B cell (primary cell): ENCODE measurements at regions not wholly inside any gene's neighbourhood (a gene's known extent, or its start where the extent isn't known, plus 50 kb on each side); places are given as distances from the start of the nearest gene placed in this dataset.

Experiments used
- ATAC-seq: fragments of 200-7000 bp; cut with Tn5 transposase; one replicate; pipeline ENCODE4 v1.10.0; 2021; ENCODE audit warnings: low read depth, mild to moderate bottlenecking, moderate number of reproducible peaks, moderate library complexity
- CTCF ChIA-PET: fragments of 350-600 bp; sonication (Branson Sonifier 250); formaldehyde crosslinking; loops from one replicate; lab custom pipeline; 2021; ENCODE audit warnings: antibody characterized with exemption, inconsistent platforms; lab: Charles Lee
- POLR2A ChIA-PET: fragments of 350-600 bp; sonication (Branson Sonifier 250); formaldehyde crosslinking; loops from one replicate; lab custom pipeline; 2021; ENCODE audit warnings: antibody characterized with exemption; lab: Charles Lee
- DNase-seq: peaks from one replicate; pipeline ENCODE4 v3.0.0; 2013
- H2AFZ ChIP-seq: 2 replicates; pipeline ENCODE4 v1.6.1; 2012; ENCODE audit warnings: mild to moderate bottlenecking, low read depth, low read length; ENCODE audit not compliant: insufficient read depth, poor library complexity, severe bottlenecking
- H3K27ac ChIP-seq, 2 donors: 1 replicate in 1 of 2; 2 replicates in 1 of 2; pipeline ENCODE4 v1.5.1; 2012 to 2013; ENCODE audit warnings: low read length in 2 of 2, mild to moderate bottlenecking in 2 of 2, moderate library complexity in 1 of 2
- H3K27me3 ChIP-seq, 4 experiments: fragments of 200-600 bp in 1 of 4; sonication (generic) in 1 of 4; replicated peaks in 1 of 4; 1 replicate in 2 of 4; 2 replicates in 2 of 4; pipeline versions ENCODE4 v1.6.1 to v1.7.0; 2013 to 2016; ENCODE audit warnings: low read length in 3 of 4, mild to moderate bottlenecking in 2 of 4, mixed read lengths in 1 of 4, moderate library complexity in 1 of 4; ENCODE audit not compliant: insufficient read depth in 4 of 4, control insufficient read depth in 3 of 4; ENCODE audit errors: control extremely low read depth in 1 of 4
- H3K36me3 ChIP-seq, 2 experiments: replicated peaks in 1 of 2; 1 replicate in 1 of 2; 2 replicates in 1 of 2; pipeline versions ENCODE4 v1.6.1 to v1.7.1; 2013; ENCODE audit warnings: low read length in 1 of 2; ENCODE audit not compliant: insufficient read depth in 2 of 2, control insufficient read depth in 1 of 2; ENCODE audit errors: control extremely low read depth in 1 of 2, extremely low read depth in 1 of 2
- H3K4me1 ChIP-seq, 2 donors: fragments of 200-600 bp in 1 of 2; sonication (generic) in 1 of 2; 1 replicate in 1 of 2; 2 replicates in 1 of 2; pipeline versions ENCODE4 v1.5.1 to v1.6.1; 2013 to 2017; ENCODE audit warnings: low read length in 2 of 2; ENCODE audit not compliant: control insufficient read depth in 2 of 2, insufficient read depth in 2 of 2
- H3K4me2 ChIP-seq: replicated peaks from 2 replicates; pipeline ENCODE3; 2012; ENCODE audit warnings: mild to moderate bottlenecking, low read depth, low read length; ENCODE audit not compliant: poor library complexity, severe bottlenecking
- H3K4me3 ChIP-seq, 5 experiments: fragments of 200-600 bp in 1 of 5; sonication (generic) in 1 of 5; 1 replicate in 3 of 5; 2 replicates in 2 of 5; pipeline versions ENCODE4 v1.5.1 to v1.7.0; 2011 to 2016; ENCODE audit warnings: low read length in 4 of 5, mild to moderate bottlenecking in 4 of 5, low read depth in 2 of 5, control low read depth in 1 of 5, moderate library complexity in 1 of 5; ENCODE audit not compliant: insufficient read depth in 1 of 5; ENCODE audit errors: control extremely low read depth in 1 of 5, extremely low read depth in 1 of 5
- H3K79me2 ChIP-seq: fragments of 200-600 bp; sonication (generic); one replicate; pipeline ENCODE4 v1.6.0; 2016; ENCODE audit warnings: low read length; ENCODE audit not compliant: control insufficient read depth, insufficient read depth
- H3K9ac ChIP-seq: fragments of 200-600 bp; sonication (generic); 2 replicates; pipeline ENCODE4 v1.6.1; 2017; ENCODE audit warnings: mild to moderate bottlenecking, low read length, moderate library complexity
- H3K9me3 ChIP-seq, 3 donors: one replicate each; pipeline versions ENCODE4 v1.6.1 to v1.7.1; 2013; ENCODE audit warnings: low read length in 2 of 3; ENCODE audit not compliant: control insufficient read depth in 2 of 3, insufficient read depth in 1 of 3; ENCODE audit errors: control extremely low read depth in 1 of 3
- H4K20me1 ChIP-seq: 2 replicates; pipeline ENCODE4 v1.6.0; 2012; ENCODE audit warnings: mild to moderate bottlenecking, low read length; ENCODE audit not compliant: insufficient read depth, control insufficient read depth, poor library complexity, severe bottlenecking
- H3K27ac Mint-ChIP-seq: one replicate; pipeline ENCODE4 v1.8.0; 2021; ENCODE audit warnings: mixed read lengths
- H3K27me3 Mint-ChIP-seq: one replicate; pipeline ENCODE4 v1.8.0; 2021; ENCODE audit warnings: mixed read lengths
- H3K4me1 Mint-ChIP-seq: one replicate; pipeline ENCODE4 v1.8.0; 2021; ENCODE audit warnings: mixed read lengths
- H3K4me3 Mint-ChIP-seq: one replicate; pipeline ENCODE4 v1.8.0; 2021; ENCODE audit warnings: mixed read lengths
- H3K9me3 Mint-ChIP-seq: one replicate; pipeline ENCODE4 v1.8.0; 2022; ENCODE audit warnings: mixed read lengths; ENCODE audit not compliant: insufficient read depth
- EZH2 ChIP-seq: IDR thresholded peaks from 2 replicates; pipeline ENCODE4 v1.6.1; 2012; ENCODE audit warnings: borderline replicate concordance, low read depth, mild to moderate bottlenecking, moderate library complexity, low read length; ENCODE audit not compliant: insufficient read depth, poor library complexity, severe bottlenecking
- whole genome bisulfite sequencing: methylation state at CpG from one replicate; pipeline ENCODE4 v1.1.5; 2013; ENCODE audit warnings: missing lambda C conversion rate; ENCODE audit not compliant: insufficient coverage; 5-methylcytosine and 5-hydroxymethylcytosine counted together
- intact Hi-C: fragments of 100-400 bp; cut with micrococcal nuclease; formaldehyde crosslinking; loops from one replicate; pipeline ENCODE4 v1.10.0; 2022
- TF ChIP-seq, protein P1 (sequence below): fragments of 200-600 bp; IDR thresholded peaks from one replicate; pipeline ENCODE4 v1.8.0; 2022; ENCODE audit warnings: antibody characterized with exemption, mild to moderate bottlenecking

DNA sequence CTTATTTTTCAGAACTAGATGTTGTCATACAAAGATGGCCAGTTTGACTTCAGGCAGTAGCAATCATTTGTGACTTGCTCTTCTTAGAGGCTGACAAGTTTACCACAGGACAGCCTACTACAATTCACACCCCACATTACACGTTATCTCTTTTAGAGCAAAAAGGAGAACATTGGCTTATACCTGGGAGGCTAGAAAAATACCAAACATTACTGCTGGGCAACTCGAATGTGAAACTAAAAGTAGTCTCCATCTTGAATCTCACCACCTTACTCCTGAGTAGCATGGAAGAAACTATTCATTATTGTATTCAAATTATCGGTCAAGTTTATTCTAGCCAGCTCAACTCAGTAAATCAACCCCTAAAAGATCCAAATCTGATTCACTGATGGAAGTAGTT, 90.7 kb upstream of the TMEM26 start:
- no peaks in the 10 kb centered on the region for H3K9me3 ChIP-seq
- no peaks in the 10 kb centered on the region for H3K27me3 ChIP-seq
- H3K4me1 Mint-ChIP-seq = no peaks in the 10 kb centered on the region
- H3K79me2 ChIP-seq = no peaks in the 10 kb centered on the region
- H3K27me3 Mint-ChIP-seq = peaks cover 18% of the 10 kb centered on the region
- no peak overlapping the region for H2AFZ ChIP-seq
- H3K27ac ChIP-seq = no peak overlapping the region
- H3K4me1 ChIP-seq = no peaks in the 10 kb centered on the region
- POLR2A ChIA-PET = no interaction called here
- H3K9me3 Mint-ChIP-seq = no peaks in the 10 kb centered on the region
- no peak overlapping the region for H3K9ac ChIP-seq
- H3K27ac Mint-ChIP-seq = no peak overlapping the region
- H3K36me3 ChIP-seq = no peaks in the 10 kb centered on the region
- no peak for TF ChIP-seq EZH2
- TF ChIP-seq, protein P1, sequence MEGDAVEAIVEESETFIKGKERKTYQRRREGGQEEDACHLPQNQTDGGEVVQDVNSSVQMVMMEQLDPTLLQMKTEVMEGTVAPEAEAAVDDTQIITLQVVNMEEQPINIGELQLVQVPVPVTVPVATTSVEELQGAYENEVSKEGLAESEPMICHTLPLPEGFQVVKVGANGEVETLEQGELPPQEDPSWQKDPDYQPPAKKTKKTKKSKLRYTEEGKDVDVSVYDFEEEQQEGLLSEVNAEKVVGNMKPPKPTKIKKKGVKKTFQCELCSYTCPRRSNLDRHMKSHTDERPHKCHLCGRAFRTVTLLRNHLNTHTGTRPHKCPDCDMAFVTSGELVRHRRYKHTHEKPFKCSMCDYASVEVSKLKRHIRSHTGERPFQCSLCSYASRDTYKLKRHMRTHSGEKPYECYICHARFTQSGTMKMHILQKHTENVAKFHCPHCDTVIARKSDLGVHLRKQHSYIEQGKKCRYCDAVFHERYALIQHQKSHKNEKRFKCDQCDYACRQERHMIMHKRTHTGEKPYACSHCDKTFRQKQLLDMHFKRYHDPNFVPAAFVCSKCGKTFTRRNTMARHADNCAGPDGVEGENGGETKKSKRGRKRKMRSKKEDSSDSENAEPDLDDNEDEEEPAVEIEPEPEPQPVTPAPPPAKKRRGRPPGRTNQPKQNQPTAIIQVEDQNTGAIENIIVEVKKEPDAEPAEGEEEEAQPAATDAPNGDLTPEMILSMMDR = no peak
- CTCF ChIA-PET = no interaction called here
- H3K4me2 ChIP-seq = no peak overlapping the region
- ATAC-seq (no peak), DNase-seq (no peak)
- intact Hi-C loops = no loop called here
- no peak overlapping the region for H3K4me3 ChIP-seq
- no peak overlapping the region for H3K4me3 Mint-ChIP-seq
- H4K20me1 ChIP-seq = no peaks in the 10 kb centered on the region
- WGBS = no CpG with 5 or more reads among the region's 3 CpGs

GRCh38 chr10:61542596-61542995, 89.4 kb upstream of the TMEM26 start:
- no peak overlapping the region for H2AFZ ChIP-seq
- no peaks in the 10 kb centered on the region for H3K79me2 ChIP-seq
- H3K4me3 ChIP-seq = no peak overlapping the region
- ATAC-seq (no peak), DNase-seq (no peak)
- ChIA-PET POLR2A (interaction anchor here (0.5 kb wide), 1 partner anchor 295 kb away, joined by 8 read pairs; no protein-coding TSS in a partner anchor), CTCF (no interaction called here)
- no peaks in the 10 kb centered on the region for H3K36me3 ChIP-seq
- no peaks in the 10 kb centered on the region for H3K9me3 ChIP-seq
- Mint-ChIP-seq H3K4me1 (no peaks in the 10 kb centered on the region), H3K27ac (no peak overlapping the region), H3K27me3 (peaks cover 10% of the 10 kb centered on the region), H3K9me3 (no peaks in the 10 kb centered on the region), H3K4me3 (no peak overlapping the region)
- no peaks in the 10 kb centered on the region for H3K4me1 ChIP-seq
- no peaks in the 10 kb centered on the region for H3K27me3 ChIP-seq
- no peak overlapping the region for H3K27ac ChIP-seq
- intact Hi-C loops = no loop called here
- no peak overlapping the region for H3K4me2 ChIP-seq
- H3K9ac ChIP-seq = no peak overlapping the region
- TF ChIP-seq, protein P1 = no peak
- TF ChIP-seq EZH2 = no peak
- no peaks in the 10 kb centered on the region for H4K20me1 ChIP-seq
